ENCODE measurements at regions not wholly inside any gene's neighbourhood (a gene's known extent, or its start where the extent isn't known, plus 50 kb on each side); places are given as distances from the start of the nearest gene placed in this dataset.
A peak's percentile ranks its signal among the peaks of the same experiment; 100 is the strongest.
"Not testable (repeated sequence)": the region's sequence is repeated elsewhere in the genome, so short reads cannot be mapped to it uniquely, and the experiment has no call there.

DNA sequence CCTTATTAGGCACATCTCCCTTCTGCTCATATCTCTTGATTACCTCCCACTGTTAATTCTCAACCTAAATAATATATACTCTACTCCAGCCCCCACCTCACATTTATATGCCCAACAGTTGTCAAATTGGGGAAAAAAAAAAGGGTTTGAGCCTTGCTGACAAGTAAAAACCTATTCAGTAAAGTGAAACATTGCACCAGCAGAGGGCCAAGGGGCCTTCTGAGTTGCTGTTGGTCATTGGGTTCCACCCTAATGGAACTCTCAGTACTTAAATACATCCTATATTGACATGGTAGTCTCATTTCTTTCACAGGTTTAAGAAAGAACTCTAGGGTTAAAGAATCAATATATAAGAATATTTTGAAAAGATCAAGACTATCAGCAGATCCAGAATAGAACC, 362.2 kb downstream of the SMARCA1 start:
- DNase-seq (ENCODE audit: low read depth): no peak

DNA sequence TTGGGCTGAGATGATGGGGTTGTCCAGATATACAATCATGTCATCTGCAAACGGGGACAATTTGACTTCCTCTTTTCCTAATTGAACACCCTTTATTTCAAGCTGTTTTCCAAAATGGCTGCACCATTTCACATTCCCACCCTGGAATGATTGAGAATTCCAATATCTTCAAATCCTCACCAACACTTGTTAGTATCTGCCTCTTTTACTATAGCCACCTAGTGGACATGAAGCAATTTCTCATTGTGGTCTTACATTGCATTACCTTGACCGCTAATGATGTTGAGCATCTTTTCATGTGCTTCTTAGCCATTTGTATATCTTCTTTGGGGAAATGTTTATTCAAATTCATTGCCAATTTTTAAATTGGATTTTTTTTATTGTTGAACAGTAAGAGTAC, 364.8 kb downstream of the SMARCA1 start:
- DNase-seq (ENCODE audit: low read depth): no peak

DNA sequence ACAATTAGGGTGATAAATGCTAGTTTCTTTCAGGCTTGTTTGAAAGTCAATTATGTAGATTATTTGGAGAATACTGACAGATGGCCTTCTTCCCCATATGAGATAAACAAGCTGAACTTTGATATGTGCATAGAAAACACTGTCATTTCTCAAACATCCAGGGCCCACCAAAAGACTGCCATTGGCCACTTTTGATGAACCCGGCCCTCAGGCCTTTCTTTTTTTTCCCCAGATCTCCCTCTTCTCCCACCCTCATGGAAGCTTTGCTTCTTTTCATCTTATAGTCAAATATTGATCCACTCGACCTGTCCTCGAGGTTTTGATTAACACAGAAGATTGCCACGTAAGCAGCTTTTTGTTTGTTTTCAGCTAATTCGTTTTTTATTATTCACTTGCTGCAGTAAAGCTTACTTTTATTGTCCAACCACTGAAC, 377.4 kb downstream of the SMARCA1 start:
- DNase-seq (ENCODE audit: low read depth): no peak

DNA sequence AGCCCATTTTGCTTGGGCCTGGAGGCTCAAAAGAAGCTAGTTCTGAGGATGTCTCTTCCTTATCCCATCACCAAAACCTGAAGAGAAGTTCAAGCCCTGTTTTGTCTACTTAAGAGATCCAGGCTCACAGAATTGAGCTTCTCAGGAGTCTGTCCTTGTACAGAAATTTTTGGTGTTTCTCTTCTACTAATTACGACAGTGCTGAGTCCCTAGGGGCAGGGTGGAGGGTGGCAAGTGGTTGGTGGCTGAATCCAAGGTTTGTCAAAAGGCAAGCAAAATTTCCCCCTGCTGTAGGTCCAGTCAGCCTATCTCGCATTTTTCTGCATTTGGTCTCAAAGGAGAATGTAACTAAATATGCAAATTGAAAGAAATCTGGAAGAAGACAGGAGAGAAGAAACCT, 377.9 kb downstream of the SMARCA1 start:
- no peak for DNase-seq (ENCODE audit: low read depth)

GRCh38 chrX:129144172-129145038, 378.9 kb downstream of the SMARCA1 start:
- peak; percentile 28 for DNase-seq (ENCODE audit: low read depth)

DNA sequence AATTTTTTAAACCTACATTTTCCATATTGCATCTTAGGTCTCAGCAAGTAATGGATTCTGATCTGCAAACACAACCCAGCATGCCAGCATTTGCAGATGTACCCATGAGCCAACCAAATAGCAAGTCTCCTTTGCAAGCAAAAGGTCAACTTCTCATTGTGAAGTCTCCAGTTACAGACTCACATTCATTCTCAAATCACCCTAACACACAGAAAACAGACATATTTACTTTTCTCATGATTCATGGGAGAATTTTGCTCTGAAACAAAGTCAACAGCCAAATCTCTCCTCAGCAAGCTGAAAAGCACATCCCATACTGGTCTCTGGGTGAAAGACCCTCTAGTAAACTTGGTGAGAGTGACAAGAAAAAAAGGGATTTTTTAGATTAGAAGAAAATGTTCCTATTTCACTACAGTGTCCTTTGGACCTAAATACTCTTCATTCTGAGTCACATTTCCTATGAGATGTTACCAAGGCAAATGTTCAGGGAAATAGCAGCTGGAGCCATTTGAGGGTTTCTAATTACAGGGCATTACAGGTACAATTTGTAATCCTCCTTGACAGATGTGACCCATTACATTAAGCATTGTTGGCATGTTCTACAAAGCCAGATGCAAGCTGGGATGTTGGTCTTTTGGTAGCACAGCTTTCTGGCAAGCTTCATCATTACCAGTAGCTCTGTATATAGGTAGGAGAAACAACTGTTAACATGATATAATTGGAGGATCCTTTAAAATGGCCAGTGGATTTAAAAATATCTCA, 383.3 kb downstream of the SMARCA1 start:
- peak; percentile 3 for DNase-seq (ENCODE audit: low read depth)

GRCh38 chrX:129125122-129125914, 398.0 kb downstream of the SMARCA1 start:
- no peak for DNase-seq (ENCODE audit: low read depth)

DNA sequence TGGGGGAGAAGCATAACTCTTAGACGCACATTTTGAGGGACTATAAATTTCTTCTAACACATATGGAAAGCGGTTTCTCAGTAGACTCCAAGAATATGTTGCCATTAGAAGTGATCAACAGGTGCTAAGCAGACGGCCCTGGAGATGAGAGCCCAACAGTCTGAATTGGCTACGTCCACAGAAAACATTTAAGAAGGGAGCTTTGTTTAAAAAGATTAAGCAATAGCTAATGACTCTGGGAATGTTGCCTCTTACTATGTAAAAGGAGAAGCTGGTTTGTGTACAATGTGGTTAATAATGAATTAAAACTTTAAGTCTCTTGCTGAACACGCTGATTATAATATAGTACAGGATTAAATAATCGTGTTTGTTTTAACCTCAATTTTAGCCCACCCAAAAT, 399.5 kb downstream of the SMARCA1 start:
- peak; percentile 25 for DNase-seq (ENCODE audit: low read depth)

- DNase-seq (ENCODE audit: low read depth): no peak
Observed at GRCh38 chrX:129116676-129117470, 406.4 kb downstream of the SMARCA1 start.

GRCh38 chrX:129115935-129116334, 407.4 kb downstream of the SMARCA1 start:
- no peak for DNase-seq (ENCODE audit: low read depth)

DNA sequence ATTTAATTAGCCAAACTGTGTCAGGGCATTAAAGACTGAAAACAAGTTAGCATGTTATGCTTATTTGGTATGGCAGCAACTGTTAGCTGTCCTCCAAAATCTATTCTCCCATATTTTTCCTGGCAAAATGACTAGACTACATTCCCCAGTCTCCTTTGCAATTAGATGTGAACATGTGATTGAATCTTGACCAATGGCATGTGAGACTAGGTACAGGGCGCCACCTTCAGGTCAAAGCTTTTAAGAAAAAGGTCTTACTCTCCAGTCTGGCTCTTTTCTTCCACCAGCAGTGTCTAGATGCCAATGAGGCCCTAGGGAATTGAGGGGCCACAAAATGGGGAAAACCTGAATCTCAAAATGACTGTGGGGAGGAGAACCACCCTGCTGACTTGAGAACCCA, 408.2 kb downstream of the SMARCA1 start:
- DNase-seq (ENCODE audit: low read depth): peak; percentile 11

- no peak for DNase-seq (ENCODE audit: low read depth)
Observed at GRCh38 chrX:129111081-129111798, 412.1 kb downstream of the SMARCA1 start.

GRCh38 chrX:129108936-129109335, 414.4 kb downstream of the SMARCA1 start:
- no peak for DNase-seq (ENCODE audit: low read depth)

GRCh38 chrX:129099207-129099606, 424.1 kb downstream of the SMARCA1 start:
- DNase-seq (ENCODE audit: low read depth): no peak

DNA sequence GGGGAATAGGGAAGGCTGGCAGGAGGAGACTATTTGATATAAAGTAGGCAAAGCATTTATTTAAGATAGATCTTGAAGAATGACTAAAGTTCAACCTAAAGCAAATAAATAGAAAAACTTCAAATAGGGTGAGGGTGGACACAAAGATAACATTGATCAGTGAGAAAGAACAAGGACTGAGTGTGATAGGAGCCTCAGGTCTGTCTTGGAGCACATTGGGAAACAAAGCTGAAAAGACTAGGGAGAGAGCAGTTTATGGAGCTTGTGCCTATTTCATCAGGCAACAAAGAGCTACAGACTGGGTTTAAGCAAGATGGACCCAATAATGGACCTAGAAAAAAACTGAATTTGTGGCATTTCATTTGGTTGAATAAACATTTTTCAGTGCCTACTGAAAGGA, 425.6 kb downstream of the SMARCA1 start:
- DNase-seq (ENCODE audit: low read depth): no peak

- no peak for DNase-seq (ENCODE audit: low read depth)
Observed at GRCh38 chrX:129093706-129094105, 429.6 kb downstream of the SMARCA1 start.

GRCh38 chrX:129092757-129093156, 430.5 kb downstream of the SMARCA1 start:
- DNase-seq (ENCODE audit: low read depth): no peak

DNA sequence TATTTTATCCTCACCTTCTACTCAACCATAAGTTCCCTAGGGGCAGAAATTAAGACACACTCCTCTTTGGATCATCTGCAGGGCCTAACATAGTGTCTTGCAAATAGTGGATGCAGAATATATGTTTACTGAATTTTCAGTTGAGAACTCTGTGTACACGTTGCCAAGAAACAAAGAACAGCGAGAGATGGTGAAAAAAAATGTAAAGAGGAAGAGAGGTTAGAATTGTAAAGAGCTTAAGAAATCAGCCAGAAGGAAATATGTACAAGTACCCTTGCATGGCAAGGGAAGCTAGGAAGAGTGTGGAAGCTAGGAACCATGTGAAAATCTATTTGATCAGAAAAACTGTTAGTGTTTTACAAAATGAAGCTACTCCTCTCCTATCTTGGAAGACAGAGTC, 431.0 kb downstream of the SMARCA1 start:
- no peak for DNase-seq (ENCODE audit: low read depth)

DNA sequence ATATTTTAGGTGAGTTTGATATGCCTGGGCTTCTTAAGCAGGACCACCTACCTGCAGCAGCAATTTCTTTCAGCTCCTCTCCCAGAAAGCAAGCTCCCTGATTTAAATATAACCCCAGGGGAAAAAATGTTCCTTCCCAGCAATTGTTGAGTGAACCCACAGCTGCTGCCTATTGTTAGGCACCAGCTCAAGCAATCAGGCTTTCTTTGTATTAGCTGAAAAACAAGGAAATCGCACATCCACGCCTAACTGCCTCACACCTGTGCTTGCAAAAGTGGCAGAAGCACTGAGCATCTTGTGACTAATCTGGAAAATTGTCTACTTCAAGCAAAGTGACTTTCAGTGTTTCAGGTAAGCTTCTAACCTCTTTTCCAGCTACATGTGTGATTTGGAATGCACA, 432.2 kb downstream of the SMARCA1 start:
- no peak for DNase-seq (ENCODE audit: low read depth)

DNA sequence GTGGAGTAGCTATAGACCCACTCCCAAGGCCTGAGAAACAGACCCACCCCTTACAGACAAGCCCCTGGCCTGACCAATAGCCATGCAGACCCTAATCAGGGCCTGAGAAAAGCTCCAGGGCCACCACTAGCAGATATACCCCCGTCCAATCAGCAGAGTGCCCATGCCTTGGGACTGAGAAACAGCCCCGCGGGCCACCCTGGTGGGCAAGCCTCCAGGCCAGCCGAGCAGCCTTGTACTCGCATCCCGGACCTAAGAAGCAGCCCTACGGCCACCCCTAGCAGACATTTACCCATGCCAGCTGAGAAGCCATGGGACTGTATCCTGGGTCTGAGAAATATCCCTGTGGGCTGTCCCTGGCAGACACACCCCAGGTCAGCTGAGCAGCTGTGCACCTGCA, 436.5 kb downstream of the SMARCA1 start:
- no peak for DNase-seq (ENCODE audit: low read depth)

DNA sequence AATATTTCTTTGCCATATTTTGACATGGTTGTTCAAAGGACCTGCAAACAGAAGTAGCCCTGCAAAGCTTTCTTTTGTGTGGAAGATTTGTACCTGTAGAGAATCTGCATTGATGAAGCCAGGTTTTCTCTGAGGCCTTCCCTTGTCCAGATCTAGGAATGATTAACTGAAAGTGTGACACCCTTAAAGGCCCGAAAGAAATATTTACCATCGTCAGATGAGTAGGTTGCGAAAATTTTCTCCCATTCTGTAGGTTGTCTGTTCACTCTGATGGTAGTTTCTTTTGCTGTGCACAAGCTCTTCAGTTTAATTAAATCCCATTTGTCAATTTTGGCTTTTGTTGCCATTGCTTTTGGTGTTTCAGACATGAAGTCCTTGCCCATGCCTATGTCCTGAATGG, 439.0 kb downstream of the SMARCA1 start:
- DNase-seq (ENCODE audit: low read depth): not testable (repeated sequence)
